HCT116 (cell line): ENCODE measurements at regions not wholly inside any gene's neighbourhood (a gene's known extent, or its start where the extent isn't known, plus 50 kb on each side); places are given as distances from the start of the nearest gene placed in this dataset.

Experiments
- ATAC-seq: fragments of 200-7000 bp; cut with Tn5 transposase; 2 replicates; pipeline ENCODE4 v1.9.1; 2020; ENCODE audit warnings: mild to moderate bottlenecking, moderate library complexity
- BruUV-seq: library from RNA; stranded (reverse); fragments of 400-500 nt; replicated peaks from 2 replicates; lab custom pipeline; 2021; lab: Mats Ljungman, UMichigan
- CTCF ChIA-PET: fragments of 300-600 bp; sonication (Branson Sonifier 250); formaldehyde crosslinking; loops from one replicate; lab custom pipeline; 2021; ENCODE audit warnings: antibody characterized with exemption; lab: Charles Lee
- POLR2A ChIA-PET: fragments of 300-600, 350-600 bp; sonication (Branson Sonifier 250); formaldehyde crosslinking; loops from one replicate; lab custom pipeline; 2021; ENCODE audit warnings: antibody characterized with exemption; lab: Charles Lee
- RAD21 ChIA-PET, 2 experiments: fragments of 300-600 bp; sonication (Branson Sonifier 250); formaldehyde crosslinking; loops; one replicate each; lab custom pipeline; 2023; ENCODE audit warnings: low total read pairs in 2 of 2; ENCODE audit not compliant: uncharacterized antibody in 2 of 2, unreplicated experiment in 2 of 2, low non-redundant PET in 1 of 2; lab: Charles Lee
- DNase-seq: peaks from one replicate; pipeline ENCODE4 v3.0.0-alpha.2; 2010; ENCODE audit warnings: low read depth, low spot score
- H2AFZ ChIP-seq: fragments of 200-600 bp; shearing (Covaris generic), sonication (generic); 2 replicates; pipeline ENCODE4 v1.6.1; 2017; ENCODE audit warnings: low read depth, mixed run types, mixed read lengths, antibody characterized with exemption, low read length; ENCODE audit not compliant: poor library complexity, severe bottlenecking
- H3K27ac ChIP-seq: 2 replicates; pipeline ENCODE4 v1.5.1; 2012; ENCODE audit warnings: low read depth, low read length
- H3K27me3 ChIP-seq: fragments of 200-600 bp; sonication (generic); 2 replicates; pipeline ENCODE4 v1.6.1; 2016; ENCODE audit warnings: mixed run types, low read length, mixed read lengths; ENCODE audit not compliant: insufficient read depth
- H3K36me3 ChIP-seq, 2 experiments: fragments of 200-500 bp in 1 of 2; fragments of 200-600 bp in 1 of 2; sonication (Bioruptor generic) in 1 of 2; sonication (generic) in 1 of 2; 2 replicates each; pipeline versions ENCODE4 v1.5.1 to v1.6.1; 2014 to 2016; ENCODE audit warnings: low read length in 2 of 2, inconsistent platforms in 1 of 2, mixed read lengths in 1 of 2, mixed run types in 1 of 2; ENCODE audit not compliant: insufficient read depth in 2 of 2, control insufficient read depth in 1 of 2
- H3K4me1 ChIP-seq, 2 experiments: fragments of 200-600 bp in 1 of 2; sonication (generic) in 1 of 2; 2 replicates each; pipeline versions ENCODE4 v1.5.1 to v1.6.1; 2012 to 2017; ENCODE audit warnings: low read length in 2 of 2, inconsistent platforms in 1 of 2, mild to moderate bottlenecking in 1 of 2, mixed read lengths in 1 of 2, mixed run types in 1 of 2, moderate library complexity in 1 of 2; ENCODE audit not compliant: insufficient read depth in 2 of 2, control insufficient read depth in 1 of 2
- H3K4me2 ChIP-seq: fragments of 200-600 bp; sonication (generic); 2 replicates; pipeline ENCODE4 v1.6.1; 2017; ENCODE audit warnings: mixed run types, low read length, mixed read lengths
- H3K4me3 ChIP-seq, 2 experiments: fragments of 200-600 bp in 1 of 2; sonication (generic) in 1 of 2; replicated peaks in 1 of 2; 2 replicates each; pipeline ENCODE4 v1.5.1; 2011 to 2016; ENCODE audit warnings: low read length in 2 of 2, control low read depth in 1 of 2, low read depth in 1 of 2, mild to moderate bottlenecking in 1 of 2, mixed read lengths in 1 of 2, mixed run types in 1 of 2
- H3K79me2 ChIP-seq: fragments of 200-600 bp; sonication (generic); 2 replicates; pipeline ENCODE4 v1.6.1; 2017; ENCODE audit warnings: mild to moderate bottlenecking, mixed run types, low read length, moderate library complexity, mixed read lengths; ENCODE audit not compliant: insufficient read depth
- H3K9ac ChIP-seq: fragments of 200-600 bp; sonication (generic); 2 replicates; pipeline ENCODE4 v1.6.1; 2016; ENCODE audit warnings: low read length, mixed read lengths
- H3K9me2 ChIP-seq: fragments of 200-600 bp; sonication (generic), shearing (Covaris generic); 2 replicates; pipeline ENCODE4 v1.6.1; 2017; ENCODE audit warnings: mixed run types, mild to moderate bottlenecking, moderate library complexity; ENCODE audit not compliant: insufficient read depth
- H3K9me3 ChIP-seq, 2 experiments: fragments of 200-500 bp in 1 of 2; fragments of 200-600 bp in 1 of 2; sonication (Bioruptor generic) in 1 of 2; sonication (generic) in 1 of 2; 2 replicates each; pipeline ENCODE4 v1.6.1; 2014 to 2017; ENCODE audit warnings: low read length in 2 of 2, mixed read lengths in 2 of 2, inconsistent platforms in 1 of 2, low read depth in 1 of 2, mild to moderate bottlenecking in 1 of 2, mixed run types in 1 of 2, moderate library complexity in 1 of 2; ENCODE audit not compliant: control insufficient read depth in 1 of 2, insufficient read depth in 1 of 2
- H4K20me1 ChIP-seq: fragments of 200-600 bp; sonication (generic), shearing (Covaris generic); 2 replicates; pipeline ENCODE4 v1.6.1; 2017; ENCODE audit warnings: mixed run types, mild to moderate bottlenecking, moderate library complexity; ENCODE audit not compliant: insufficient read depth
- POLR2A ChIP-seq: IDR thresholded peaks from 2 replicates; pipeline ENCODE4 v1.7.0; 2011; ENCODE audit warnings: borderline replicate concordance; ENCODE audit not compliant: insufficient read depth, insufficient read length; ENCODE audit errors: extremely low read depth
- POLR2AphosphoS5 ChIP-seq: IDR thresholded peaks from 2 replicates; pipeline ENCODE4 v1.6.1; 2011; ENCODE audit warnings: mild to moderate bottlenecking, low read depth, low read length, moderate library complexity
- SP1 ChIP-seq: IDR thresholded peaks from 2 replicates; pipeline ENCODE4 v1.6.1; 2012; ENCODE audit warnings: low read depth
- ZBTB33 ChIP-seq: IDR thresholded peaks from 2 replicates; pipeline ENCODE4 v1.6.1; 2011; ENCODE audit warnings: mild to moderate bottlenecking, low read length, moderate library complexity; ENCODE audit not compliant: insufficient replicate concordance; ENCODE audit errors: extremely low read depth
- intact Hi-C: fragments of 100-400 bp; cut with micrococcal nuclease; formaldehyde crosslinking; loops from 2 replicates; pipeline ENCODE4 v1.10.0; 2022
- TF ChIP-seq, protein P1 (sequence below): IDR thresholded peaks from 2 replicates; pipeline ENCODE4 v1.6.1; 2012; ENCODE audit warnings: low read depth

GRCh38 chr12:75892731-75893408 lies 138.7 kb downstream of the PHLDA1 start (continued):
- TF ChIP-seq, protein P1, sequence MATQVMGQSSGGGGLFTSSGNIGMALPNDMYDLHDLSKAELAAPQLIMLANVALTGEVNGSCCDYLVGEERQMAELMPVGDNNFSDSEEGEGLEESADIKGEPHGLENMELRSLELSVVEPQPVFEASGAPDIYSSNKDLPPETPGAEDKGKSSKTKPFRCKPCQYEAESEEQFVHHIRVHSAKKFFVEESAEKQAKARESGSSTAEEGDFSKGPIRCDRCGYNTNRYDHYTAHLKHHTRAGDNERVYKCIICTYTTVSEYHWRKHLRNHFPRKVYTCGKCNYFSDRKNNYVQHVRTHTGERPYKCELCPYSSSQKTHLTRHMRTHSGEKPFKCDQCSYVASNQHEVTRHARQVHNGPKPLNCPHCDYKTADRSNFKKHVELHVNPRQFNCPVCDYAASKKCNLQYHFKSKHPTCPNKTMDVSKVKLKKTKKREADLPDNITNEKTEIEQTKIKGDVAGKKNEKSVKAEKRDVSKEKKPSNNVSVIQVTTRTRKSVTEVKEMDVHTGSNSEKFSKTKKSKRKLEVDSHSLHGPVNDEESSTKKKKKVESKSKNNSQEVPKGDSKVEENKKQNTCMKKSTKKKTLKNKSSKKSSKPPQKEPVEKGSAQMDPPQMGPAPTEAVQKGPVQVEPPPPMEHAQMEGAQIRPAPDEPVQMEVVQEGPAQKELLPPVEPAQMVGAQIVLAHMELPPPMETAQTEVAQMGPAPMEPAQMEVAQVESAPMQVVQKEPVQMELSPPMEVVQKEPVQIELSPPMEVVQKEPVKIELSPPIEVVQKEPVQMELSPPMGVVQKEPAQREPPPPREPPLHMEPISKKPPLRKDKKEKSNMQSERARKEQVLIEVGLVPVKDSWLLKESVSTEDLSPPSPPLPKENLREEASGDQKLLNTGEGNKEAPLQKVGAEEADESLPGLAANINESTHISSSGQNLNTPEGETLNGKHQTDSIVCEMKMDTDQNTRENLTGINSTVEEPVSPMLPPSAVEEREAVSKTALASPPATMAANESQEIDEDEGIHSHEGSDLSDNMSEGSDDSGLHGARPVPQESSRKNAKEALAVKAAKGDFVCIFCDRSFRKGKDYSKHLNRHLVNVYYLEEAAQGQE, result no peak

GRCh38 chr12:75891072-75891471 lies 140.5 kb downstream of the PHLDA1 start:
- Histone ChIP-seq H3K4me1 (peaks cover 74 to 86% of the 10 kb centered on the region in 2 experiments), H3K4me2 (peak overlapping the region; percentile 53), H3K9me3 (no peaks in the 10 kb centered on the region), H3K4me3 (no peak overlapping the region), H3K79me2 (no peaks in the 10 kb centered on the region), H4K20me1 (no peaks in the 10 kb centered on the region), H3K27me3 (no peaks in the 10 kb centered on the region), H3K27ac (peak overlapping the region; percentile 94), H2AFZ (no peak overlapping the region), H3K9me2 (no peaks in the 10 kb centered on the region), H3K9ac (peak overlapping the region; percentile 56), H3K36me3 (no peaks in the 10 kb centered on the region)
- intact Hi-C loops, result loop anchor here (5.0 kb wide), 1 partner anchor 131 kb away; no protein-coding TSS in a partner anchor
- ChIA-PET CTCF (no interaction called here), RAD21 (no interaction called here), POLR2A (interaction anchor here (0.7 to 1.3 kb wide), 3 partner anchors 9 to 230 kb away, joined by 3 read pairs; no protein-coding TSS in a partner anchor)
- ATAC-seq (peak; percentile 48; the same call in 1 of the 2 replicates), DNase-seq (no peak)
- TF ChIP-seq POLR2AphosphoS5, result 0 out of 2 replicates have a peak, but pooled peaks have one; percentile 8
- TF ChIP-seq ZBTB33, result no peak
- TF ChIP-seq POLR2A, result peak; percentile 26
- peak; percentile 16; the same call in 1 of the 2 replicates for TF ChIP-seq SP1
- BruUV-seq, result no TSS peak
